GM12878 (cell line): ENCODE measurements at regions not wholly inside any gene's neighbourhood (a gene's known extent, or its start where the extent isn't known, plus 50 kb on each side); places are given as distances from the start of the nearest gene placed in this dataset.

Experiments
- ATAC-seq: fragments of 200-7000 bp; cut with Tn5 transposase; 3 replicates; pipeline ENCODE4 v1.9.1; 2020; ENCODE audit warnings: mild to moderate bottlenecking, moderate library complexity
- BruUV-seq: library from RNA; stranded (reverse); fragments of 400-500 nt; replicated peaks from 2 replicates; lab custom pipeline; 2021; lab: Mats Ljungman, UMichigan
- CTCF ChIA-PET: fragments of 300-600 bp; sonication (Branson Sonifier 250); formaldehyde crosslinking; extraction: SDS; loops from one replicate; lab custom pipeline; 2021; ENCODE audit warnings: inconsistent platforms; lab: Yijun Ruan, JAX
- POLR2A ChIA-PET: fragments of 350-600 bp; formaldehyde crosslinking; extraction: SDS; loops from one replicate; lab custom pipeline; 2021; ENCODE audit warnings: inconsistent platforms; lab: Charles Lee
- RAD21 ChIA-PET: fragments of 300-600 bp; sonication (Branson Sonifier 250); formaldehyde crosslinking; loops from one replicate; lab custom pipeline; 2023; ENCODE audit warnings: antibody characterized with exemption; ENCODE audit not compliant: unreplicated experiment; lab: Charles Lee
- SMC1A ChIA-PET: fragments of 300-600 bp; sonication (Branson Sonifier 250); formaldehyde crosslinking; loops from one replicate; lab custom pipeline; 2023; ENCODE audit not compliant: unreplicated experiment, uncharacterized antibody; lab: Charles Lee
- DNase-seq: peaks from one replicate; pipeline ENCODE4 v3.0.0-alpha.2; 2011; ENCODE audit warnings: low read depth, low spot score
- FAIRE-seq: peaks from 3 replicates; lab custom pipeline; 2011; peaks lifted over from hg19 to GRCh38; lab: Jason Lieb, UNC
- H2AFZ ChIP-seq: 2 replicates; pipeline ENCODE4 v1.6.0; 2011; ENCODE audit warnings: low read depth, low read length, control low read depth; ENCODE audit not compliant: control insufficient read depth
- H3K27ac ChIP-seq: 2 replicates; pipeline ENCODE4 v1.5.1; 2011; ENCODE audit warnings: control low read depth; ENCODE audit not compliant: control insufficient read depth, insufficient read depth
- H3K27me3 ChIP-seq, 2 experiments: replicated peaks in 1 of 2; 2 replicates each; pipeline versions ENCODE4 v1.6.0 to v1.6.1; 2011; ENCODE audit warnings: low read length in 1 of 2; ENCODE audit not compliant: control insufficient read depth in 2 of 2, insufficient read depth in 2 of 2
- H3K36me3 ChIP-seq, 2 experiments: 2 replicates each; pipeline ENCODE4 v1.5.1; 2011; ENCODE audit warnings: low read length in 1 of 2; ENCODE audit not compliant: control insufficient read depth in 2 of 2, insufficient read depth in 2 of 2
- H3K4me1 ChIP-seq: 2 replicates; pipeline ENCODE4 v1.6.1; 2011; ENCODE audit warnings: mild to moderate bottlenecking, low read length, moderate library complexity, mixed read lengths; ENCODE audit not compliant: control insufficient read depth, insufficient read depth
- H3K4me2 ChIP-seq: 2 replicates; pipeline ENCODE4 v1.6.0; 2011; ENCODE audit warnings: control low read depth; ENCODE audit not compliant: control insufficient read depth, insufficient read depth
- H3K4me3 ChIP-seq: fragments of 200-600 bp; sonication (generic); 2 replicates; pipeline ENCODE4 v1.5.1; 2016
- H3K79me2 ChIP-seq: 2 replicates; pipeline ENCODE4 v1.6.0; 2011; ENCODE audit warnings: low read length; ENCODE audit not compliant: control insufficient read depth, insufficient read depth
- H3K9ac ChIP-seq: 2 replicates; pipeline ENCODE4 v1.8.0; 2011; ENCODE audit warnings: low read length, control low read depth, mixed read lengths; ENCODE audit not compliant: control insufficient read depth, insufficient read depth
- H3K9me3 ChIP-seq: replicated peaks from 3 replicates; pipeline ENCODE4 v1.5.1; 2011; ENCODE audit warnings: mild to moderate bottlenecking, low read length; ENCODE audit not compliant: control insufficient read depth, insufficient read depth
- H4K20me1 ChIP-seq: 2 replicates; pipeline ENCODE4 v1.6.0; 2011; ENCODE audit not compliant: control insufficient read depth, insufficient read depth
- BCL11A ChIP-seq: IDR thresholded peaks from 2 replicates; pipeline ENCODE4 v1.6.1; 2011; ENCODE audit warnings: low read depth, low read length
- FOXK2 ChIP-seq: fragments of 450-650 bp; IDR thresholded peaks from 2 replicates; pipeline ENCODE4 v1.6.1; 2017; ENCODE audit warnings: mild to moderate bottlenecking, moderate library complexity
- FOXM1 ChIP-seq: IDR thresholded peaks from 2 replicates; pipeline ENCODE4 v1.6.1; 2012; ENCODE audit warnings: low read depth, mild to moderate bottlenecking, inconsistent platforms, low read length, moderate library complexity
- HCFC1 ChIP-seq: fragments of 150-350 bp; IDR thresholded peaks from 2 replicates; pipeline ENCODE4 v1.6.1; 2014; ENCODE audit warnings: low read length
- NFXL1 ChIP-seq: fragments of 450-650 bp; IDR thresholded peaks from 2 replicates; pipeline ENCODE4 v1.6.1; 2017; ENCODE audit warnings: antibody characterized with exemption, mild to moderate bottlenecking, borderline replicate concordance
- NR2C1 ChIP-seq: fragments of 450-650 bp; IDR thresholded peaks from 2 replicates; pipeline ENCODE4 v1.6.1; 2017; ENCODE audit warnings: antibody characterized with exemption, mild to moderate bottlenecking, moderate library complexity
- PAX8 ChIP-seq: fragments of 450-650 bp; IDR thresholded peaks from 2 replicates; pipeline ENCODE4 v1.6.1; 2017; ENCODE audit warnings: mild to moderate bottlenecking, moderate library complexity
- POLR2AphosphoS2 ChIP-seq: IDR thresholded peaks from 2 replicates; pipeline ENCODE4 v1.6.1; 2011; ENCODE audit warnings: low read depth, mild to moderate bottlenecking, low read length, improper control_type of control experiment, moderate library complexity
- STAT1 ChIP-seq: fragments of 450-650 bp; conservative IDR thresholded peaks from 2 replicates; pipeline ENCODE4 v1.6.1; 2014; ENCODE audit warnings: antibody characterized with exemption, mild to moderate bottlenecking
- STAT3 ChIP-seq: IDR thresholded peaks from 2 replicates; pipeline ENCODE4 v1.6.1; 2011; ENCODE audit warnings: low read depth, low read length, improper control_type of control experiment
- SUZ12 ChIP-seq: fragments of 200-600 bp; sonication (generic); IDR thresholded peaks from one replicate; pipeline ENCODE4 v1.6.1; 2018; ENCODE audit warnings: antibody characterized with exemption, mild to moderate bottlenecking; ENCODE audit not compliant: unreplicated experiment
- TCF12 ChIP-seq: IDR thresholded peaks from 2 replicates; pipeline ENCODE4 v1.6.1; 2011; ENCODE audit warnings: low read depth, mild to moderate bottlenecking, low read length
- TCF7 ChIP-seq: IDR thresholded peaks from 2 replicates; pipeline ENCODE4 v1.6.1; 2014; ENCODE audit warnings: antibody characterized with exemption, borderline replicate concordance
- USF1 ChIP-seq: IDR thresholded peaks from 2 replicates; pipeline ENCODE4 v1.6.1; 2011; ENCODE audit warnings: borderline replicate concordance, low read depth, mild to moderate bottlenecking, moderate library complexity, mixed read lengths, low read length; ENCODE audit not compliant: insufficient read depth; ENCODE audit errors: extremely low read length
- YBX1 ChIP-seq: fragments of 450-650 bp; IDR thresholded peaks from 2 replicates; pipeline ENCODE4 v1.6.1; 2016; ENCODE audit warnings: antibody characterized with exemption
- in situ Hi-C: fragments of 300-500 bp; cut with MboI; formaldehyde crosslinking; loops from 9 replicates; pipeline ENCODE4 v1.14.3; 2018; ENCODE audit warnings: mixed read lengths
- intact Hi-C: fragments of 100-400 bp; cut with micrococcal nuclease; formaldehyde crosslinking; loops from one replicate; pipeline ENCODE4 v1.14.2; 2022; ENCODE audit not compliant: unreplicated experiment
- TF ChIP-seq, protein P1 (sequence below): fragments of 450-650 bp; conservative IDR thresholded peaks from 2 replicates; pipeline ENCODE4 v1.6.1; 2017; ENCODE audit warnings: mild to moderate bottlenecking, moderate library complexity
- TF ChIP-seq, protein P2 (sequence below): fragments of 450-650 bp; IDR thresholded peaks from 2 replicates; pipeline ENCODE4 v1.6.1; 2016; ENCODE audit warnings: mild to moderate bottlenecking
- TF ChIP-seq, protein P3 (sequence below): fragments of 450-650 bp; IDR thresholded peaks from 2 replicates; pipeline ENCODE4 v1.6.1; 2017; ENCODE audit warnings: mild to moderate bottlenecking, low read depth, inconsistent platforms; ENCODE audit not compliant: poor library complexity, severe bottlenecking
- TF ChIP-seq, protein P4 (sequence below): IDR thresholded peaks from 2 replicates; pipeline ENCODE4 v1.6.1; 2012; ENCODE audit warnings: low read depth, low read length, improper control_type of control experiment

GRCh38 chr7:112959276-112959675 is 127.4 kb downstream of the GPR85 start:
- no peak overlapping the region for H3K4me2 ChIP-seq
- ATAC-seq (no peak), FAIRE-seq (no peak)
- intact Hi-C loops = no loop called here
- ChIA-PET POLR2A (no interaction called here), RAD21 (no interaction called here), CTCF (interaction anchor here (0.6 to 1.3 kb wide), 3 partner anchors 11 to 213 kb away, joined by 3 to 4 read pairs (median 4); no protein-coding TSS in a partner anchor)
- no peak overlapping the region for H3K9ac ChIP-seq
- TF ChIP-seq POLR2AphosphoS2 = no peak
- no peak for TF ChIP-seq FOXM1
- no peak for TF ChIP-seq STAT1
- no peak for TF ChIP-seq BCL11A
- TF ChIP-seq, protein P1, sequence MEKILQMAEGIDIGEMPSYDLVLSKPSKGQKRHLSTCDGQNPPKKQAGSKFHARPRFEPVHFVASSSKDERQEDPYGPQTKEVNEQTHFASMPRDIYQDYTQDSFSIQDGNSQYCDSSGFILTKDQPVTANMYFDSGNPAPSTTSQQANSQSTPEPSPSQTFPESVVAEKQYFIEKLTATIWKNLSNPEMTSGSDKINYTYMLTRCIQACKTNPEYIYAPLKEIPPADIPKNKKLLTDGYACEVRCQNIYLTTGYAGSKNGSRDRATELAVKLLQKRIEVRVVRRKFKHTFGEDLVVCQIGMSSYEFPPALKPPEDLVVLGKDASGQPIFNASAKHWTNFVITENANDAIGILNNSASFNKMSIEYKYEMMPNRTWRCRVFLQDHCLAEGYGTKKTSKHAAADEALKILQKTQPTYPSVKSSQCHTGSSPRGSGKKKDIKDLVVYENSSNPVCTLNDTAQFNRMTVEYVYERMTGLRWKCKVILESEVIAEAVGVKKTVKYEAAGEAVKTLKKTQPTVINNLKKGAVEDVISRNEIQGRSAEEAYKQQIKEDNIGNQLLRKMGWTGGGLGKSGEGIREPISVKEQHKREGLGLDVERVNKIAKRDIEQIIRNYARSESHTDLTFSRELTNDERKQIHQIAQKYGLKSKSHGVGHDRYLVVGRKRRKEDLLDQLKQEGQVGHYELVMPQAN = no peak
- TF ChIP-seq TCF12 = no peak
- no peak for TF ChIP-seq TCF7
- TF ChIP-seq, protein P2, sequence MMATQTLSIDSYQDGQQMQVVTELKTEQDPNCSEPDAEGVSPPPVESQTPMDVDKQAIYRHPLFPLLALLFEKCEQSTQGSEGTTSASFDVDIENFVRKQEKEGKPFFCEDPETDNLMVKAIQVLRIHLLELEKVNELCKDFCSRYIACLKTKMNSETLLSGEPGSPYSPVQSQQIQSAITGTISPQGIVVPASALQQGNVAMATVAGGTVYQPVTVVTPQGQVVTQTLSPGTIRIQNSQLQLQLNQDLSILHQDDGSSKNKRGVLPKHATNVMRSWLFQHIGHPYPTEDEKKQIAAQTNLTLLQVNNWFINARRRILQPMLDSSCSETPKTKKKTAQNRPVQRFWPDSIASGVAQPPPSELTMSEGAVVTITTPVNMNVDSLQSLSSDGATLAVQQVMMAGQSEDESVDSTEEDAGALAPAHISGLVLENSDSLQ = no peak
- TF ChIP-seq SUZ12 = no peak
- no peak for TF ChIP-seq HCFC1
- no peak for TF ChIP-seq USF1
- TF ChIP-seq STAT3 = no peak
- no peak for TF ChIP-seq PAX8
- TF ChIP-seq NR2C1 = no peak
- TF ChIP-seq, protein P3, sequence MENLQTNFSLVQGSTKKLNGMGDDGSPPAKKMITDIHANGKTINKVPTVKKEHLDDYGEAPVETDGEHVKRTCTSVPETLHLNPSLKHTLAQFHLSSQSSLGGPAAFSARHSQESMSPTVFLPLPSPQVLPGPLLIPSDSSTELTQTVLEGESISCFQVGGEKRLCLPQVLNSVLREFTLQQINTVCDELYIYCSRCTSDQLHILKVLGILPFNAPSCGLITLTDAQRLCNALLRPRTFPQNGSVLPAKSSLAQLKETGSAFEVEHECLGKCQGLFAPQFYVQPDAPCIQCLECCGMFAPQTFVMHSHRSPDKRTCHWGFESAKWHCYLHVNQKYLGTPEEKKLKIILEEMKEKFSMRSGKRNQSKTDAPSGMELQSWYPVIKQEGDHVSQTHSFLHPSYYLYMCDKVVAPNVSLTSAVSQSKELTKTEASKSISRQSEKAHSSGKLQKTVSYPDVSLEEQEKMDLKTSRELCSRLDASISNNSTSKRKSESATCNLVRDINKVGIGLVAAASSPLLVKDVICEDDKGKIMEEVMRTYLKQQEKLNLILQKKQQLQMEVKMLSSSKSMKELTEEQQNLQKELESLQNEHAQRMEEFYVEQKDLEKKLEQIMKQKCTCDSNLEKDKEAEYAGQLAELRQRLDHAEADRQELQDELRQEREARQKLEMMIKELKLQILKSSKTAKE = no peak
- no peak for TF ChIP-seq FOXK2
- TF ChIP-seq NFXL1 = no peak
- TF ChIP-seq YBX1 = no peak
- TF ChIP-seq, protein P4, sequence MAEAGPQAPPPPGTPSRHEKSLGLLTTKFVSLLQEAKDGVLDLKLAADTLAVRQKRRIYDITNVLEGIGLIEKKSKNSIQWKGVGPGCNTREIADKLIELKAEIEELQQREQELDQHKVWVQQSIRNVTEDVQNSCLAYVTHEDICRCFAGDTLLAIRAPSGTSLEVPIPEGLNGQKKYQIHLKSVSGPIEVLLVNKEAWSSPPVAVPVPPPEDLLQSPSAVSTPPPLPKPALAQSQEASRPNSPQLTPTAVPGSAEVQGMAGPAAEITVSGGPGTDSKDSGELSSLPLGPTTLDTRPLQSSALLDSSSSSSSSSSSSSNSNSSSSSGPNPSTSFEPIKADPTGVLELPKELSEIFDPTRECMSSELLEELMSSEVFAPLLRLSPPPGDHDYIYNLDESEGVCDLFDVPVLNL = no peak
- TF ChIP-seq, all 136 proteins: peak for 0
- H3K4me1 ChIP-seq = no peaks in the 10 kb centered on the region
- no peak overlapping the region for H3K4me3 ChIP-seq
- BruUV-seq = no TSS peak
- H2AFZ ChIP-seq = no peak overlapping the region
- no peaks in the 10 kb centered on the region for H3K36me3 ChIP-seq
- no peak overlapping the region for H3K27ac ChIP-seq
- no peaks in the 10 kb centered on the region for H3K79me2 ChIP-seq
- no peaks in the 10 kb centered on the region for H3K9me3 ChIP-seq
- in situ Hi-C loops = no loop called here
- H4K20me1 ChIP-seq = no peaks in the 10 kb centered on the region
- no peak for DNase-seq
- SMC1A ChIA-PET = no interaction called here
- no peaks in the 10 kb centered on the region for H3K27me3 ChIP-seq
